IPS-NIHi11 (cell line): ENCODE measurements at regions not wholly inside any gene's neighbourhood (a gene's known extent, or its start where the extent isn't known, plus 50 kb on each side); places are given as distances from the start of the nearest gene placed in this dataset.
"Not testable (repeated sequence)": the region's sequence is repeated elsewhere in the genome, so short reads cannot be mapped to it uniquely, and the experiment has no call there.

Source experiments
- DNase-seq: peaks from one replicate; pipeline ENCODE4 v3.0.0; 2012; ENCODE audit warnings: mixed read lengths, low spot score

GRCh38 chr16:63512910-63513309, 1476.7 kb upstream of the CDH8 start:
- no peak for DNase-seq

- no peak for DNase-seq
Observed at GRCh38 chr16:63497408-63497807, 1461.2 kb upstream of the CDH8 start.

- DNase-seq = no peak
Observed at GRCh38 chr16:63496282-63496681, 1460.0 kb upstream of the CDH8 start.

- no peak for DNase-seq
Observed at GRCh38 chr16:63488955-63489354, 1452.7 kb upstream of the CDH8 start.

- no peak for DNase-seq
Observed at GRCh38 chr16:63481060-63481459, 1444.8 kb upstream of the CDH8 start.

- DNase-seq = no peak
Observed at GRCh38 chr16:63473725-63474124, 1437.5 kb upstream of the CDH8 start.

- DNase-seq = no peak
Observed at GRCh38 chr16:63467513-63467912, 1431.3 kb upstream of the CDH8 start.

- no peak for DNase-seq
Observed at GRCh38 chr16:63462316-63462715, 1426.1 kb upstream of the CDH8 start.

GRCh38 chr16:63461248-63461841, 1425.1 kb upstream of the CDH8 start:
- peak; percentile 31 for DNase-seq

- no peak for DNase-seq
Observed at GRCh38 chr16:63458846-63459245, 1422.6 kb upstream of the CDH8 start.

- no peak for DNase-seq
Observed at GRCh38 chr16:63457869-63458268, 1421.6 kb upstream of the CDH8 start.

GRCh38 chr16:63453261-63453660, 1417.0 kb upstream of the CDH8 start:
- no peak for DNase-seq

- DNase-seq = no peak
Observed at GRCh38 chr16:63447121-63447520, 1410.9 kb upstream of the CDH8 start.

- DNase-seq = no peak
Observed at GRCh38 chr16:63442246-63442645, 1406.0 kb upstream of the CDH8 start.

GRCh38 chr16:63426275-63426870, 1390.1 kb upstream of the CDH8 start:
- no peak for DNase-seq

- DNase-seq = no peak
Observed at GRCh38 chr16:63422715-63423114, 1386.5 kb upstream of the CDH8 start.

- no peak for DNase-seq
Observed at GRCh38 chr16:63416712-63417111, 1380.5 kb upstream of the CDH8 start.

GRCh38 chr16:63415014-63415413, 1378.8 kb upstream of the CDH8 start:
- no peak for DNase-seq

- DNase-seq = no peak
Observed at GRCh38 chr16:63410594-63410993, 1374.4 kb upstream of the CDH8 start.

- DNase-seq = no peak
Observed at GRCh38 chr16:63403792-63404191, 1367.6 kb upstream of the CDH8 start.

- not testable (repeated sequence) for DNase-seq
Observed at GRCh38 chr16:63388277-63388676, 1352.0 kb upstream of the CDH8 start.

- no peak for DNase-seq
Observed at GRCh38 chr16:63385714-63386432, 1349.6 kb upstream of the CDH8 start.

- DNase-seq = no peak
Observed at GRCh38 chr16:63373744-63374143, 1337.5 kb upstream of the CDH8 start.

- no peak for DNase-seq
Observed at GRCh38 chr16:63372815-63373214, 1336.6 kb upstream of the CDH8 start.
